H9 (cell line): ENCODE measurements at regions not wholly inside any gene's neighbourhood (a gene's known extent, or its start where the extent isn't known, plus 50 kb on each side); places are given as distances from the start of the nearest gene placed in this dataset.

ENCODE experiments used
- DNase-seq: peaks from one replicate; pipeline ENCODE4 v3.0.0-alpha.2; 2017
- H2AFZ ChIP-seq: one replicate; pipeline ENCODE4 v1.6.1; 2013; ENCODE audit warnings: mild to moderate bottlenecking, low read length, control low read depth, moderate library complexity
- H2AK5ac ChIP-seq: 2 replicates; pipeline ENCODE4 v1.6.1; 2013; ENCODE audit warnings: low read length, control low read depth, mixed read lengths; ENCODE audit not compliant: insufficient read length
- H2BK120ac ChIP-seq: one replicate; pipeline ENCODE4 v1.6.1; 2013; ENCODE audit warnings: low read depth, mild to moderate bottlenecking, low read length, control low read depth, inconsistent platforms; ENCODE audit not compliant: poor library complexity, severe bottlenecking
- H2BK12ac ChIP-seq: 2 replicates; pipeline ENCODE4 v1.6.1; 2013; ENCODE audit warnings: low read length, control low read depth, mixed read lengths, low read depth; ENCODE audit not compliant: insufficient read length
- H2BK15ac ChIP-seq: 2 replicates; pipeline ENCODE4 v1.6.1; 2013; ENCODE audit warnings: low read depth, low read length, control low read depth
- H2BK20ac ChIP-seq: one replicate; pipeline ENCODE4 v1.6.1; 2013; ENCODE audit warnings: low read depth, mild to moderate bottlenecking, low read length, control low read depth, inconsistent platforms; ENCODE audit not compliant: poor library complexity, severe bottlenecking
- H2BK5ac ChIP-seq: 2 replicates; pipeline ENCODE4 v1.6.1; 2013; ENCODE audit warnings: low read length, control low read depth, mixed read lengths; ENCODE audit not compliant: insufficient read length
- H3K14ac ChIP-seq: 2 replicates; pipeline ENCODE4 v1.6.1; 2013; ENCODE audit warnings: low read length, control low read depth; ENCODE audit not compliant: insufficient read depth
- H3K18ac ChIP-seq: 2 replicates; pipeline ENCODE4 v1.6.1; 2013; ENCODE audit warnings: low read depth, mild to moderate bottlenecking, mixed read lengths, low read length, control low read depth; ENCODE audit not compliant: insufficient read length
- H3K23ac ChIP-seq: 2 replicates; pipeline ENCODE4 v1.6.1; 2013; ENCODE audit warnings: low read length, control low read depth, mixed read lengths, low read depth; ENCODE audit not compliant: insufficient read length
- H3K23me2 ChIP-seq: 2 replicates; pipeline ENCODE4 v1.6.1; 2013; ENCODE audit warnings: low read depth, mild to moderate bottlenecking, mixed read lengths, low read length, control low read depth; ENCODE audit not compliant: insufficient read length, poor library complexity, severe bottlenecking
- H3K27ac ChIP-seq: 2 replicates; pipeline ENCODE4 v1.5.1; 2013; ENCODE audit warnings: low read length, control low read depth, mixed read lengths, low read depth; ENCODE audit not compliant: insufficient read length
- H3K27me3 ChIP-seq: 2 replicates; pipeline ENCODE4 v1.6.1; 2013; ENCODE audit warnings: low read length, control low read depth, inconsistent platforms; ENCODE audit not compliant: insufficient read depth
- H3K4ac ChIP-seq: 2 replicates; pipeline ENCODE4 v1.6.1; 2013; ENCODE audit warnings: low read depth, mild to moderate bottlenecking, control low read depth, inconsistent platforms, low read length, moderate library complexity
- H3K4me1 ChIP-seq: 2 replicates; pipeline ENCODE4 v1.6.1; 2013; ENCODE audit warnings: low read length, control low read depth, inconsistent platforms; ENCODE audit not compliant: insufficient read depth
- H3K4me2 ChIP-seq: 2 replicates; pipeline ENCODE4 v1.6.1; 2013; ENCODE audit warnings: low read length, control low read depth, mixed read lengths; ENCODE audit not compliant: insufficient read length, insufficient read depth
- H3K56ac ChIP-seq: 2 replicates; pipeline ENCODE4 v1.6.1; 2013; ENCODE audit warnings: low read depth, mild to moderate bottlenecking, mixed read lengths, low read length, control low read depth; ENCODE audit not compliant: insufficient read length
- H3K79me1 ChIP-seq: 2 replicates; pipeline ENCODE4 v1.6.1; 2013; ENCODE audit warnings: low read depth, mild to moderate bottlenecking, moderate library complexity, low read length, control low read depth, inconsistent platforms; ENCODE audit not compliant: insufficient read depth, poor library complexity, severe bottlenecking
- H3K79me2 ChIP-seq: 2 replicates; pipeline ENCODE4 v1.6.1; 2013; ENCODE audit warnings: low read length, control low read depth, inconsistent platforms; ENCODE audit not compliant: insufficient read depth
- H3K9ac ChIP-seq: 2 replicates; pipeline ENCODE4 v1.6.1; 2013; ENCODE audit warnings: low read length, control low read depth, mixed read lengths; ENCODE audit not compliant: insufficient read length; ENCODE audit errors: extremely low read depth
- H3K9me3 ChIP-seq: one replicate; pipeline ENCODE4 v1.6.1; 2013; ENCODE audit warnings: low read depth, low read length, inconsistent platforms; ENCODE audit not compliant: control insufficient read depth
- H3T11ph ChIP-seq: one replicate; pipeline ENCODE4 v1.6.1; 2013; ENCODE audit warnings: mild to moderate bottlenecking, low read length, control low read depth, inconsistent platforms
- H4K20me1 ChIP-seq: one replicate; pipeline ENCODE4 v1.6.1; 2013; ENCODE audit not compliant: control insufficient read depth, insufficient read length, insufficient read depth
- H4K5ac ChIP-seq: 2 replicates; pipeline ENCODE4 v1.6.1; 2013; ENCODE audit warnings: low read depth, mild to moderate bottlenecking, mixed read lengths, low read length, control low read depth; ENCODE audit not compliant: insufficient read length
- H4K8ac ChIP-seq: replicated peaks from 2 replicates; pipeline ENCODE4 v1.6.1; 2013; ENCODE audit warnings: low read length, control low read depth, mixed read lengths, low read depth; ENCODE audit not compliant: insufficient read length
- H4K91ac ChIP-seq: 2 replicates; pipeline ENCODE4 v1.6.1; 2013; ENCODE audit warnings: low read depth, mild to moderate bottlenecking, moderate library complexity, mixed read lengths, low read length, control low read depth; ENCODE audit not compliant: insufficient read length
- H3K27ac Mint-ChIP-seq, 3 experiments: 2 replicates in 2 of 3; 3 replicates in 1 of 3; pipeline ENCODE4 v1.8.0; 2020 to 2021; ENCODE audit warnings: mixed read lengths in 3 of 3, mild to moderate bottlenecking in 1 of 3, moderate library complexity in 1 of 3
- H3K27me3 Mint-ChIP-seq: 2 replicates; pipeline ENCODE4 v1.8.0; 2021; ENCODE audit warnings: low read depth, mild to moderate bottlenecking, moderate library complexity, mixed read lengths
- H3K36me3 Mint-ChIP-seq, 3 experiments: 2 replicates in 2 of 3; 3 replicates in 1 of 3; pipeline ENCODE4 v1.8.0; 2020 to 2021; ENCODE audit warnings: low read depth in 3 of 3, mixed read lengths in 3 of 3; ENCODE audit not compliant: insufficient read depth in 1 of 3
- H3K4me1 Mint-ChIP-seq, 2 experiments: 2 replicates each; pipeline ENCODE4 v1.8.0; 2020; ENCODE audit warnings: mixed read lengths in 2 of 2
- H3K4me3 Mint-ChIP-seq, 2 experiments: 2 replicates in 1 of 2; 3 replicates in 1 of 2; pipeline ENCODE4 v1.8.0; 2020 to 2021; ENCODE audit warnings: mild to moderate bottlenecking in 2 of 2, mixed read lengths in 2 of 2, moderate library complexity in 1 of 2
- H3K9me3 Mint-ChIP-seq, 2 experiments: 2 replicates in 1 of 2; 3 replicates in 1 of 2; pipeline ENCODE4 v1.8.0; 2020; ENCODE audit warnings: mild to moderate bottlenecking in 2 of 2, mixed read lengths in 2 of 2, moderate library complexity in 1 of 2
- CTCF ChIP-seq: fragments of 200-600 bp; sonication (generic); conservative IDR thresholded peaks from 3 replicates; pipeline ENCODE4 v1.8.0; 2021; ENCODE audit warnings: antibody characterized with exemption, mild to moderate bottlenecking
- WGBS: extraction: QIAGEN DNeasy Blood & Tissue Kit; methylation state at CpG from one replicate; pipeline ENCODE4 v1.1.7; 2013; ENCODE audit warnings: missing lambda C conversion rate, low lambda C conversion rate, mixed read lengths; ENCODE audit not compliant: insufficient read length; ENCODE audit errors: extremely low coverage; 5-methylcytosine and 5-hydroxymethylcytosine counted together

GRCh38 chr20:60144404-60144803 lies 186.2 kb downstream of the CDH26 start:
- H2BK5ac ChIP-seq, result no peak overlapping the region
- H3K4me3 Mint-ChIP-seq, result no peak overlapping the region
- no peak for DNase-seq

More at GRCh38 chr20:60144404-60144803, 186.2 kb downstream of the CDH26 start:
- Histone ChIP-seq H2AK5ac (no peak overlapping the region), H3K18ac (no peak overlapping the region), H3K9me3 (no peaks in the 10 kb centered on the region), H2BK15ac (no peak overlapping the region), H2BK120ac (no peak overlapping the region), H3K14ac (no peak overlapping the region), H2BK20ac (no peak overlapping the region), H3K4me1 (no peaks in the 10 kb centered on the region), H3K4ac (no peak overlapping the region), H3K27ac (no peak overlapping the region), H4K20me1 (no peaks in the 10 kb centered on the region), H3K56ac (no peak overlapping the region), H3K27me3 (no peaks in the 10 kb centered on the region), H2AFZ (no peak overlapping the region), H3K4me2 (no peak overlapping the region), H4K91ac (no peak overlapping the region), H4K5ac (no peak overlapping the region), H3T11ph (no peak overlapping the region), H3K23me2 (no peaks in the 10 kb centered on the region), H3K9ac (no peak overlapping the region), H2BK12ac (no peak overlapping the region), H3K79me1 (no peaks in the 10 kb centered on the region), H3K79me2 (no peaks in the 10 kb centered on the region), H4K8ac (no peak overlapping the region), H3K23ac (no peak overlapping the region)
- peaks cover 5 to 10% of the 10 kb centered on the region in 2 experiments; a peak in 4 of 5 replicates for H3K9me3 Mint-ChIP-seq
- peaks cover 14% of the 10 kb centered on the region for H3K27me3 Mint-ChIP-seq
- no CpG with 5 or more reads among the region's 3 CpGs for WGBS
- no peak overlapping the region for H3K27ac Mint-ChIP-seq
- H3K36me3 Mint-ChIP-seq, result no peaks in the 10 kb centered on the region; a peak in 1 of 7 replicates
- peaks cover 6 to 13% of the 10 kb centered on the region in 2 experiments; a peak in 2 of 4 replicates for H3K4me1 Mint-ChIP-seq
- no peak for TF ChIP-seq CTCF
